Gastroesophageal sphincter (tissue), 3 donors: ENCODE measurements at regions not wholly inside any gene's neighbourhood (a gene's known extent, or its start where the extent isn't known, plus 50 kb on each side); places are given as distances from the start of the nearest gene placed in this dataset.

Experiments
- CTCF ChIP-seq, 4 experiments: fragments of 200-600 bp in 2 of 4; fragments of 450-650 bp in 2 of 4; sonication (generic) in 1 of 4; IDR thresholded peaks; one replicate each; pipeline ENCODE4 v1.5.1; 2017 to 2019; ENCODE audit warnings: antibody characterized with exemption in 4 of 4, mild to moderate bottlenecking in 2 of 4, moderate library complexity in 2 of 4
- POLR2A ChIP-seq, 2 donors: fragments of 450-650 bp; IDR thresholded peaks; one replicate each; pipeline ENCODE4 v1.6.1; 2017; ENCODE audit warnings: antibody characterized with exemption in 2 of 2, mild to moderate bottlenecking in 2 of 2, moderate library complexity in 1 of 2
- POLR2AphosphoS5 ChIP-seq: sonication (generic); formaldehyde crosslinking; IDR thresholded peaks from one replicate; pipeline ENCODE4 v1.6.1; 2017; ENCODE audit warnings: antibody characterized with exemption

DNA sequence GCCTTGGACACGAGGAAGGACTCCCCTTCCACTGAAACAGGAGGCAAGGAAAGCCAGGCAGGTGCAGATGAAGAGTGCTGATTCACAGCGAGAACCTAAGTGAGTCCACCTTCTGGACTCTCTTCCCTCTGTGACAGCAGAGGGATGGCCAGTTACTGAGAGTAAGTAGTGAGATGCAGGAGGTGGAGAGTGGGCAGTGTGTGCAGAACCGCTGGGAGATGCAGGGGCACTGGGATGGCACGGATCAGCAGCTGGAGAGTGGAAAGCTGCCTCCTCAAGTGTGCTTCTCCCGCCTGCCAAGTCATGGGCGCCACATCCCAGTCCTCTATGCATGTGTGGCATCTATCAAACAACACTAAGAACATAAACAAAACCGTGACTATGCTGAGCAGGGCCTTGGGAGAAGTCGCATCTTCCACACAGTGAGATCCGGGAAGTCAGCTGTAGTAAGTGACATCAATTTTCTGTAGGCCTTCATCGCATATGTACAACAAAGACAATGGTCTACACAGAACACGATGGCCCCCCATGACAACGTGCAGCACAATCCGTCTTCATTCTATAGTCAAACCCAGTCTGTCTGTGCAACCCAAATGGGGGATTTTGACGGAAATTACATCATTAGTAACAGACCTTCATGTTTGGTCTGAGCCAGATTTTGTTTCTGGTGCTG is 217.4 kb upstream of the KLF14 start:
- TF ChIP-seq POLR2A (IDR thresholded peaks at IDR 0.05) (no peak), POLR2AphosphoS5 (no peak), CTCF (IDR thresholded peaks at IDR 0.05) (no peak)
